Endothelial cell of umbilical vein (primary cell): ENCODE measurements at regions not wholly inside any gene's neighbourhood (a gene's known extent, or its start where the extent isn't known, plus 50 kb on each side); places are given as distances from the start of the nearest gene placed in this dataset.

ENCODE experiments used
- CTCF ChIP-seq, 2 donors: IDR thresholded peaks; 1 replicate in 1 of 2; 2 replicates in 1 of 2; pipeline ENCODE4 v1.5.1; 2011; ENCODE audit warnings: low read length in 2 of 2, mild to moderate bottlenecking in 2 of 2, moderate library complexity in 2 of 2, control low read depth in 1 of 2, inconsistent platforms in 1 of 2, low read depth in 1 of 2; ENCODE audit not compliant: insufficient read depth in 1 of 2; ENCODE audit errors: extremely low read depth in 1 of 2
- EZH2 ChIP-seq: IDR thresholded peaks from 2 replicates; pipeline ENCODE4 v1.6.1; 2012; ENCODE audit warnings: borderline replicate concordance, low read depth, mild to moderate bottlenecking, moderate library complexity, low read length, inconsistent platforms; ENCODE audit not compliant: severe bottlenecking
- JUN ChIP-seq: IDR thresholded peaks from 2 replicates; pipeline ENCODE4 v1.6.1; 2011; ENCODE audit warnings: borderline replicate concordance, low read depth; ENCODE audit not compliant: insufficient read length, insufficient read depth
- POLR2A ChIP-seq: IDR thresholded peaks from 2 replicates; pipeline ENCODE4 v1.6.1; 2012; ENCODE audit warnings: low read depth, mild to moderate bottlenecking, control low read depth, low read length

GRCh38 chr13:99726282-99726894, 225.1 kb downstream of the TM9SF2 start:
- TF ChIP-seq CTCF (IDR thresholded peaks at IDR 0.05; ENCODE audit: extremely low read depth in 1 of 2, insufficient read depth in 1 of 2, low read depth in 1 of 2, low read length in 2 of 2) (no peak), JUN (no peak), POLR2A (no peak), EZH2 (no peak)
